Right lobe of liver (tissue), 6 donors: ENCODE measurements at regions not wholly inside any gene's neighbourhood (a gene's known extent, or its start where the extent isn't known, plus 50 kb on each side); places are given as distances from the start of the nearest gene placed in this dataset.

ENCODE experiments used
- ATAC-seq, 4 donors: fragments of 200-7000 bp; cut with Tn5 transposase; one replicate each; pipeline ENCODE4 v1.9.1; 2020; ENCODE audit warnings: mild to moderate bottlenecking in 4 of 4, moderate library complexity in 4 of 4
- DNase-seq, 3 donors: peaks; one replicate each; pipeline ENCODE4 v3.0.0-alpha.2; 2020
- H3K27ac ChIP-seq, 3 donors: fragments of 200-600 bp; one replicate each; pipeline ENCODE4 v1.8.0; 2022
- H3K27me3 ChIP-seq, 2 donors: fragments of 200-600 bp; one replicate each; pipeline ENCODE4 v1.8.0; 2022
- H3K36me3 ChIP-seq, 4 donors: fragments of 200-600 bp; sonication (generic) in 1 of 4; one replicate each; pipeline versions ENCODE4 v1.5.1 to v1.8.0; 2017 to 2022; ENCODE audit warnings: control low read depth in 1 of 4
- H3K4me1 ChIP-seq, 4 donors: fragments of 200-600 bp; sonication (generic) in 1 of 4; one replicate each; pipeline versions ENCODE4 v1.5.1 to v1.8.0; 2017 to 2022; ENCODE audit warnings: control low read depth in 1 of 4
- H3K4me3 ChIP-seq, 3 donors: fragments of 200-600 bp; one replicate each; pipeline ENCODE4 v1.8.0; 2022
- H3K9me3 ChIP-seq, 4 donors: fragments of 200-600 bp; sonication (generic) in 1 of 4; one replicate each; pipeline versions ENCODE4 v1.5.1 to v1.8.0; 2017 to 2022; ENCODE audit warnings: control low read depth in 1 of 4
- CTCF ChIP-seq, 4 donors: fragments of 200-600 bp in 3 of 4; fragments of 450-650 bp in 1 of 4; IDR thresholded peaks; one replicate each; pipeline versions ENCODE4 v1.5.1 to v1.8.0; 2016 to 2022; ENCODE audit warnings: antibody characterized with exemption in 4 of 4, mild to moderate bottlenecking in 2 of 4
- POLR2A ChIP-seq: fragments of 450-650 bp; IDR thresholded peaks from one replicate; pipeline ENCODE4 v1.6.1; 2017; ENCODE audit warnings: antibody characterized with exemption, mild to moderate bottlenecking
- WGBS: methylation state at CpG from one replicate; pipeline ENCODE4 v1.1.6; 2018; ENCODE audit warnings: low coverage, low lambda C conversion rate; ENCODE audit not compliant: insufficient coverage; ENCODE audit errors: missing lambda C conversion rate; 5-methylcytosine and 5-hydroxymethylcytosine counted together
- intact Hi-C, 2 donors: fragments of 100-400 bp; cut with DNase I; formaldehyde crosslinking; loops; one replicate each; pipeline versions ENCODE4 v1.11.2 to v1.14.1; 2022
- donor health status: DM: no; HTN: yes; CAD: no.
- donor health status: DM: no; HTN: no; CAD: no.
- donor health status: DM: no; HTN: no; CAD: no.
- donor health status: DM: no; HTN: yes; CAD: no.
- donor health status: DM: no; HTN: yes; CAD: no.

DNA sequence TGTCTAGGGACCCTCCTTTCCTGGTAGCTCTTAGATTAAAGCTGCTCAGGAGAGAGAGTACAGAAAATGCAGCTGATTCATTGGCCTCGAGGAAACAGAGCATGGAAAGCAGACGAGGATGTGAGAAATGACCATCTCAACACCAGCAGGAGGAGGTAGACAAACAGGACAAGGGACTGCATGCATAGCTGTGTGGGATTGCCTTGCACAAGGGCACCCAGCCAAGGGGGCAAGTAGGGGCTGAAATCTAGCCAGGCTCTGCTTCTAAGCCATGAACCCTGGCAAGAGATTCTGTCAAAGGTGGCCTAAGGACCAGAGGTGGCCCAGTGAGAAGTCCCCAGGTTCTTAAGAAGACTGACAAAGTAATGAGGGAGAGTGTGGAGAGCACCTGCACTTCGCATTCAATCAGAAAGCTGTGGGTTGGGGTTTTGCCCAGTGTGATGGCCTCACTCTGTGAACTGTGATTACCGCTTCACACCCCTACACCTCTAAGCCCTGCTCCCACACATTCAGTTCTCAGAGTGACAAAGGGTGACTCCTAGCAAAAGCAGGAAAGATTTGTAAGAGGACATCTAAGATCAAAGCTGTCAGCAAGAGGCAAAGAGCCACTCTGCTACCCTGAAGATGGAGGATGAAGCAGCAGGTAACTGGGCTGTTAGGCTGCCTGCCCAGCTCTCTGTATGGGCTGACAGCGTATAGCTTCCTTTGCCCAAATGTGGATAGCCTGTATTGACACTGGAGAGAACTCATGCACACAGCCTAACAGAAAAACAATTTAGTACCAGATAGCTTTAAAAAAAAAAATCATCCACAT lies 151.3 kb upstream of the PELI1 start:
- intact Hi-C loops, result no loop called here
- no peak overlapping the region for H3K4me3 ChIP-seq
- no peaks in the 10 kb centered on the region for H3K9me3 ChIP-seq
- H3K36me3 ChIP-seq, result no peaks in the 10 kb centered on the region
- ATAC-seq (no peak), DNase-seq (no peak)
- WGBS, result 69% methylated on average over 5 of the region's 5 CpGs
- H3K27me3 ChIP-seq, result no peaks in the 10 kb centered on the region
- H3K4me1 ChIP-seq, result no peaks in the 10 kb centered on the region
- no peak overlapping the region for H3K27ac ChIP-seq
- TF ChIP-seq POLR2A, result no peak
- no peak for TF ChIP-seq CTCF (IDR thresholded peaks at IDR 0.05)

DNA sequence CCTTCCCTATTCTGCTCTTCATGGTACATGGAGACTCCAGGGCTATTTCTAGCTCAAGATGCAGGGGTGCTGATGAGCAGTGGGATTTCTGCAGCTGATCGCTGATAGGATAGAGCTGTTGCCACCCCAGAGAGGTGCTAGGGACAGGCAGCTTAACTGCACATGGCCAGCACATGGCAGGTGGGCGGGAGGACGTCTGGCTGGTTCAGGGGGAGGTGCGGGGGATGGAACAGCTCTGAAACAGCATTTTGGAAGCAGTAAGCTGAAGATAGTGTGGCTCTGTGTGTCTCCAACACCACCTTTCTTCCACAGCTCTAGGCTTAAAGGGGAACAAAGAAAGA lies 151.9 kb upstream of the PELI1 start:
- Histone ChIP-seq H3K27ac (no peak overlapping the region), H3K36me3 (no peaks in the 10 kb centered on the region), H3K4me3 (no peak overlapping the region), H3K27me3 (no peaks in the 10 kb centered on the region), H3K4me1 (no peaks in the 10 kb centered on the region), H3K9me3 (no peaks in the 10 kb centered on the region)
- intact Hi-C loops, result no loop called here
- ATAC-seq (no peak), DNase-seq (no peak)
- WGBS, result 56% methylated on average over 2 of the region's 4 CpGs
- TF ChIP-seq CTCF (IDR thresholded peaks at IDR 0.05) (no peak), POLR2A (no peak)

GRCh38 chr2:64296695-64297346 lies 152.6 kb upstream of the PELI1 start:
- no peak overlapping the region for H3K4me3 ChIP-seq
- WGBS, result 81% methylated on average over 8 of the region's 8 CpGs

GRCh38 chr2:64298161-64298560 lies 153.9 kb upstream of the PELI1 start:
- DNase-seq (no peak), ATAC-seq (no peak)
- Histone ChIP-seq H3K4me3 (no peak overlapping the region), H3K36me3 (no peaks in the 10 kb centered on the region), H3K27ac (no peak overlapping the region), H3K4me1 (no peaks in the 10 kb centered on the region), H3K27me3 (no peaks in the 10 kb centered on the region), H3K9me3 (no peaks in the 10 kb centered on the region)
- WGBS, result 77% methylated on average over 2 of the region's 2 CpGs
- TF ChIP-seq CTCF (IDR thresholded peaks at IDR 0.05) (no peak), POLR2A (no peak)
- intact Hi-C loops, result no loop called here

More at GRCh38 chr2:64296695-64297346, 152.6 kb upstream of the PELI1 start:
- DNase-seq, result no peak
- no peaks in the 10 kb centered on the region for H3K4me1 ChIP-seq
- H3K36me3 ChIP-seq, result no peaks in the 10 kb centered on the region
- no peaks in the 10 kb centered on the region for H3K27me3 ChIP-seq
- H3K9me3 ChIP-seq, result no peaks in the 10 kb centered on the region
- no peak for ATAC-seq
- TF ChIP-seq POLR2A (no peak), CTCF (IDR thresholded peaks at IDR 0.05) (no peak)
- intact Hi-C loops, result no loop called here
- H3K27ac ChIP-seq, result no peak overlapping the region
